ENCODE measurements at regions not wholly inside any gene's neighbourhood (a gene's known extent, or its start where the extent isn't known, plus 50 kb on each side); places are given as distances from the start of the nearest gene placed in this dataset.

- Mint-ChIP-seq H3K4me3 (no peak overlapping the region), H3K9me3 (peaks cover 0 to 5% (median 3%) of the 10 kb centered on the region in 3 donors), H3K4me1 (no peaks in the 10 kb centered on the region), H3K27ac (no peak overlapping the region), H3K27me3 (peaks cover 4 to 10% of the 10 kb centered on the region in 2 donors), H3K36me3 (no peaks in the 10 kb centered on the region)
- CTCF ChIA-PET, result no interaction called here
- 94% methylated on average over 34 of the region's 37 CpGs for WGBS (ENCODE audit: insufficient coverage)
- Histone ChIP-seq H3K27ac (ENCODE audit: low read length) (no peak overlapping the region), H3K9me3 (no peaks in the 10 kb centered on the region), H3K4me1 (ENCODE audit: control insufficient read depth in 1 of 2, extremely low read depth in 1 of 2, insufficient read depth in 2 of 2, low read length in 2 of 2) (no peaks in the 10 kb centered on the region), H3K36me3 (ENCODE audit: control insufficient read depth in 2 of 2, extremely low read depth in 1 of 2, insufficient read depth in 1 of 2, low read length in 1 of 2) (no peaks in the 10 kb centered on the region), H3K4me3 (ENCODE audit: control insufficient read depth in 1 of 2, extremely low read depth in 1 of 2, low read length in 1 of 2) (no peak overlapping the region), H3K27me3 (replicated peaks in 1 of 2; ENCODE audit: control insufficient read depth in 2 of 2, extremely low read depth in 1 of 2, insufficient read depth in 2 of 2, low read length in 1 of 2) (peaks cover 0 to 24% of the 10 kb centered on the region in 2 experiments)
- ATAC-seq (replicated peaks in 1 of 4) (no peak), DNase-seq (no peak)
- POLR2A ChIA-PET, result no interaction called here
These were observed 262.4 kb upstream of the SALL3 start for GRCh38 chr18:78717051-78717765.

GRCh38 chr18:78717766-78718150, 261.9 kb upstream of the SALL3 start:
- DNase-seq, result no peak
- ATAC-seq (replicated peaks in 1 of 4), result no peak
- Histone ChIP-seq H3K4me3 (ENCODE audit: control insufficient read depth in 1 of 2, extremely low read depth in 1 of 2, low read length in 1 of 2) (no peak overlapping the region), H3K27me3 (replicated peaks in 1 of 2; ENCODE audit: control insufficient read depth in 2 of 2, extremely low read depth in 1 of 2, insufficient read depth in 2 of 2, low read length in 1 of 2) (peaks cover 0 to 24% of the 10 kb centered on the region in 2 experiments), H3K27ac (ENCODE audit: low read length) (no peak overlapping the region), H3K36me3 (ENCODE audit: control insufficient read depth in 2 of 2, extremely low read depth in 1 of 2, insufficient read depth in 1 of 2, low read length in 1 of 2) (no peaks in the 10 kb centered on the region), H3K4me1 (ENCODE audit: control insufficient read depth in 1 of 2, extremely low read depth in 1 of 2, insufficient read depth in 2 of 2, low read length in 2 of 2) (no peaks in the 10 kb centered on the region), H3K9me3 (no peaks in the 10 kb centered on the region)
- 88% methylated on average over 4 of the region's 6 CpGs for WGBS (ENCODE audit: insufficient coverage)
- no peaks in the 10 kb centered on the region for H3K4me1 Mint-ChIP-seq
- H3K36me3 Mint-ChIP-seq, result no peaks in the 10 kb centered on the region
- peaks cover 4 to 10% of the 10 kb centered on the region in 2 donors for H3K27me3 Mint-ChIP-seq
- peaks cover 0 to 5% (median 3%) of the 10 kb centered on the region in 3 donors for H3K9me3 Mint-ChIP-seq
- CTCF ChIA-PET, result no interaction called here
- no peak overlapping the region for H3K27ac Mint-ChIP-seq
- no peak overlapping the region for H3K4me3 Mint-ChIP-seq
- POLR2A ChIA-PET, result no interaction called here

- Mint-ChIP-seq H3K4me1 (no peaks in the 10 kb centered on the region), H3K4me3 (no peak overlapping the region), H3K36me3 (no peaks in the 10 kb centered on the region), H3K9me3 (peaks cover 0 to 5% (median 0%) of the 10 kb centered on the region in 3 donors), H3K27ac (no peak overlapping the region), H3K27me3 (peaks cover 9 to 15% of the 10 kb centered on the region in 2 donors)
- ChIA-PET POLR2A (no interaction called here), CTCF (no interaction called here)
- Histone ChIP-seq H3K27ac (ENCODE audit: low read length) (no peak overlapping the region), H3K4me1 (ENCODE audit: control insufficient read depth in 1 of 2, extremely low read depth in 1 of 2, insufficient read depth in 2 of 2, low read length in 2 of 2) (no peaks in the 10 kb centered on the region), H3K4me3 (ENCODE audit: control insufficient read depth in 1 of 2, extremely low read depth in 1 of 2, low read length in 1 of 2) (no peak overlapping the region), H3K9me3 (no peaks in the 10 kb centered on the region), H3K36me3 (ENCODE audit: control insufficient read depth in 2 of 2, extremely low read depth in 1 of 2, insufficient read depth in 1 of 2, low read length in 1 of 2) (no peaks in the 10 kb centered on the region), H3K27me3 (replicated peaks in 1 of 2; ENCODE audit: control insufficient read depth in 2 of 2, extremely low read depth in 1 of 2, insufficient read depth in 2 of 2, low read length in 1 of 2) (peaks cover 0 to 27% of the 10 kb centered on the region in 2 experiments)
- no peak for DNase-seq
- 100% methylated on average over 3 of the region's 11 CpGs for WGBS (ENCODE audit: insufficient coverage)
- no peak for ATAC-seq (replicated peaks in 1 of 4)
These were observed 259.8 kb upstream of the SALL3 start for GRCh38 chr18:78719821-78720220.

GRCh38 chr18:78720456-78721237, 259.0 kb upstream of the SALL3 start:
- Histone ChIP-seq H3K27ac (ENCODE audit: low read length) (no peak overlapping the region), H3K4me3 (ENCODE audit: control insufficient read depth in 1 of 2, extremely low read depth in 1 of 2, low read length in 1 of 2) (no peak overlapping the region), H3K27me3 (replicated peaks in 1 of 2; ENCODE audit: control insufficient read depth in 2 of 2, extremely low read depth in 1 of 2, insufficient read depth in 2 of 2, low read length in 1 of 2) (peaks cover 0 to 27% of the 10 kb centered on the region in 2 experiments), H3K36me3 (ENCODE audit: control insufficient read depth in 2 of 2, extremely low read depth in 1 of 2, insufficient read depth in 1 of 2, low read length in 1 of 2) (no peaks in the 10 kb centered on the region), H3K9me3 (no peaks in the 10 kb centered on the region), H3K4me1 (ENCODE audit: control insufficient read depth in 1 of 2, extremely low read depth in 1 of 2, insufficient read depth in 2 of 2, low read length in 2 of 2) (no peaks in the 10 kb centered on the region)
- no peak for DNase-seq
- no peak overlapping the region for H3K27ac Mint-ChIP-seq
- H3K27me3 Mint-ChIP-seq, result peaks cover 9 to 15% of the 10 kb centered on the region in 2 donors
- POLR2A ChIA-PET, result no interaction called here
- ATAC-seq (replicated peaks in 1 of 4), result no peak
- WGBS (ENCODE audit: insufficient coverage), result 82% methylated on average over 26 of the region's 33 CpGs
- H3K36me3 Mint-ChIP-seq, result no peaks in the 10 kb centered on the region
- no peaks in the 10 kb centered on the region for H3K4me1 Mint-ChIP-seq
- CTCF ChIA-PET, result no interaction called here
- peaks cover 0 to 5% (median 0%) of the 10 kb centered on the region in 3 donors for H3K9me3 Mint-ChIP-seq
- no peak overlapping the region for H3K4me3 Mint-ChIP-seq

GRCh38 chr18:78721238-78721875, 258.3 kb upstream of the SALL3 start:
- DNase-seq, result no peak
- Mint-ChIP-seq H3K36me3 (no peaks in the 10 kb centered on the region), H3K4me3 (no peak overlapping the region)

GRCh38 chr18:78721981-78722380, 257.6 kb upstream of the SALL3 start:
- H3K9me3 ChIP-seq, result no peaks in the 10 kb centered on the region
- CTCF ChIA-PET, result no interaction called here
- peaks cover 0 to 27% of the 10 kb centered on the region in 2 experiments for H3K27me3 ChIP-seq (replicated peaks in 1 of 2; ENCODE audit: control insufficient read depth in 2 of 2, extremely low read depth in 1 of 2, insufficient read depth in 2 of 2, low read length in 1 of 2)
- POLR2A ChIA-PET, result no interaction called here
- H3K4me3 Mint-ChIP-seq, result no peak overlapping the region
- H3K4me3 ChIP-seq (ENCODE audit: control insufficient read depth in 1 of 2, extremely low read depth in 1 of 2, low read length in 1 of 2), result no peak overlapping the region
- peaks cover 9 to 15% of the 10 kb centered on the region in 2 donors for H3K27me3 Mint-ChIP-seq
- no peaks in the 10 kb centered on the region for H3K4me1 ChIP-seq (ENCODE audit: control insufficient read depth in 1 of 2, extremely low read depth in 1 of 2, insufficient read depth in 2 of 2, low read length in 2 of 2)
- ATAC-seq (replicated peaks in 1 of 4) (no peak), DNase-seq (no peak)
- no peaks in the 10 kb centered on the region for H3K4me1 Mint-ChIP-seq
- no peak overlapping the region for H3K27ac ChIP-seq (ENCODE audit: low read length)
- WGBS (ENCODE audit: insufficient coverage), result 82% methylated on average over 3 of the region's 9 CpGs
- H3K36me3 ChIP-seq (ENCODE audit: control insufficient read depth in 2 of 2, extremely low read depth in 1 of 2, insufficient read depth in 1 of 2, low read length in 1 of 2), result no peaks in the 10 kb centered on the region
- no peaks in the 10 kb centered on the region for H3K36me3 Mint-ChIP-seq
- no peak overlapping the region for H3K27ac Mint-ChIP-seq
- peaks cover 0 to 5% (median 0%) of the 10 kb centered on the region in 3 donors for H3K9me3 Mint-ChIP-seq

More at GRCh38 chr18:78721238-78721875, 258.3 kb upstream of the SALL3 start:
- H3K36me3 ChIP-seq (ENCODE audit: control insufficient read depth in 2 of 2, extremely low read depth in 1 of 2, insufficient read depth in 1 of 2, low read length in 1 of 2), result no peaks in the 10 kb centered on the region
- H3K4me1 Mint-ChIP-seq, result no peaks in the 10 kb centered on the region
- peaks cover 9 to 15% of the 10 kb centered on the region in 2 donors for H3K27me3 Mint-ChIP-seq
- no peak for ATAC-seq (replicated peaks in 1 of 4)
- H3K27ac Mint-ChIP-seq, result no peak overlapping the region
- H3K9me3 ChIP-seq, result no peaks in the 10 kb centered on the region
- H3K27ac ChIP-seq (ENCODE audit: low read length), result no peak overlapping the region
- H3K4me1 ChIP-seq (ENCODE audit: control insufficient read depth in 1 of 2, extremely low read depth in 1 of 2, insufficient read depth in 2 of 2, low read length in 2 of 2), result no peaks in the 10 kb centered on the region
- ChIA-PET CTCF (no interaction called here), POLR2A (no interaction called here)
- no peak overlapping the region for H3K4me3 ChIP-seq (ENCODE audit: control insufficient read depth in 1 of 2, extremely low read depth in 1 of 2, low read length in 1 of 2)
- peaks cover 0 to 5% (median 0%) of the 10 kb centered on the region in 3 donors for H3K9me3 Mint-ChIP-seq
- H3K27me3 ChIP-seq (replicated peaks in 1 of 2; ENCODE audit: control insufficient read depth in 2 of 2, extremely low read depth in 1 of 2, insufficient read depth in 2 of 2, low read length in 1 of 2), result peaks cover 0 to 27% of the 10 kb centered on the region in 2 experiments
- 37% methylated on average over 15 of the region's 22 CpGs for WGBS (ENCODE audit: insufficient coverage)
